HCT116 (cell line): ENCODE measurements at regions not wholly inside any gene's neighbourhood (a gene's known extent, or its start where the extent isn't known, plus 50 kb on each side); places are given as distances from the start of the nearest gene placed in this dataset.

Experiments
- ATAC-seq: fragments of 200-7000 bp; cut with Tn5 transposase; 2 replicates; pipeline ENCODE4 v1.9.1; 2020; ENCODE audit warnings: mild to moderate bottlenecking, moderate library complexity
- BruUV-seq: library from RNA; stranded (reverse); fragments of 400-500 nt; replicated peaks from 2 replicates; lab custom pipeline; 2021; lab: Mats Ljungman, UMichigan
- CTCF ChIA-PET: fragments of 300-600 bp; sonication (Branson Sonifier 250); formaldehyde crosslinking; loops from one replicate; lab custom pipeline; 2021; ENCODE audit warnings: antibody characterized with exemption; lab: Charles Lee
- POLR2A ChIA-PET: fragments of 300-600, 350-600 bp; sonication (Branson Sonifier 250); formaldehyde crosslinking; loops from one replicate; lab custom pipeline; 2021; ENCODE audit warnings: antibody characterized with exemption; lab: Charles Lee
- RAD21 ChIA-PET, 2 experiments: fragments of 300-600 bp; sonication (Branson Sonifier 250); formaldehyde crosslinking; loops; one replicate each; lab custom pipeline; 2023; ENCODE audit warnings: low total read pairs in 2 of 2; ENCODE audit not compliant: uncharacterized antibody in 2 of 2, unreplicated experiment in 2 of 2, low non-redundant PET in 1 of 2; lab: Charles Lee
- DNase-seq: peaks from one replicate; pipeline ENCODE4 v3.0.0-alpha.2; 2010; ENCODE audit warnings: low read depth, low spot score
- H2AFZ ChIP-seq: fragments of 200-600 bp; shearing (Covaris generic), sonication (generic); 2 replicates; pipeline ENCODE4 v1.6.1; 2017; ENCODE audit warnings: low read depth, mixed run types, mixed read lengths, antibody characterized with exemption, low read length; ENCODE audit not compliant: poor library complexity, severe bottlenecking
- H3K27ac ChIP-seq: 2 replicates; pipeline ENCODE4 v1.5.1; 2012; ENCODE audit warnings: low read depth, low read length
- H3K27me3 ChIP-seq: fragments of 200-600 bp; sonication (generic); 2 replicates; pipeline ENCODE4 v1.6.1; 2016; ENCODE audit warnings: mixed run types, low read length, mixed read lengths; ENCODE audit not compliant: insufficient read depth
- H3K36me3 ChIP-seq, 2 experiments: fragments of 200-500 bp in 1 of 2; fragments of 200-600 bp in 1 of 2; sonication (Bioruptor generic) in 1 of 2; sonication (generic) in 1 of 2; 2 replicates each; pipeline versions ENCODE4 v1.5.1 to v1.6.1; 2014 to 2016; ENCODE audit warnings: low read length in 2 of 2, inconsistent platforms in 1 of 2, mixed read lengths in 1 of 2, mixed run types in 1 of 2; ENCODE audit not compliant: insufficient read depth in 2 of 2, control insufficient read depth in 1 of 2
- H3K4me1 ChIP-seq, 2 experiments: fragments of 200-600 bp in 1 of 2; sonication (generic) in 1 of 2; 2 replicates each; pipeline versions ENCODE4 v1.5.1 to v1.6.1; 2012 to 2017; ENCODE audit warnings: low read length in 2 of 2, inconsistent platforms in 1 of 2, mild to moderate bottlenecking in 1 of 2, mixed read lengths in 1 of 2, mixed run types in 1 of 2, moderate library complexity in 1 of 2; ENCODE audit not compliant: insufficient read depth in 2 of 2, control insufficient read depth in 1 of 2
- H3K4me2 ChIP-seq: fragments of 200-600 bp; sonication (generic); 2 replicates; pipeline ENCODE4 v1.6.1; 2017; ENCODE audit warnings: mixed run types, low read length, mixed read lengths
- H3K4me3 ChIP-seq, 2 experiments: fragments of 200-600 bp in 1 of 2; sonication (generic) in 1 of 2; replicated peaks in 1 of 2; 2 replicates each; pipeline ENCODE4 v1.5.1; 2011 to 2016; ENCODE audit warnings: low read length in 2 of 2, control low read depth in 1 of 2, low read depth in 1 of 2, mild to moderate bottlenecking in 1 of 2, mixed read lengths in 1 of 2, mixed run types in 1 of 2
- H3K79me2 ChIP-seq: fragments of 200-600 bp; sonication (generic); 2 replicates; pipeline ENCODE4 v1.6.1; 2017; ENCODE audit warnings: mild to moderate bottlenecking, mixed run types, low read length, moderate library complexity, mixed read lengths; ENCODE audit not compliant: insufficient read depth
- H3K9ac ChIP-seq: fragments of 200-600 bp; sonication (generic); 2 replicates; pipeline ENCODE4 v1.6.1; 2016; ENCODE audit warnings: low read length, mixed read lengths
- H3K9me2 ChIP-seq: fragments of 200-600 bp; sonication (generic), shearing (Covaris generic); 2 replicates; pipeline ENCODE4 v1.6.1; 2017; ENCODE audit warnings: mixed run types, mild to moderate bottlenecking, moderate library complexity; ENCODE audit not compliant: insufficient read depth
- H3K9me3 ChIP-seq, 2 experiments: fragments of 200-500 bp in 1 of 2; fragments of 200-600 bp in 1 of 2; sonication (Bioruptor generic) in 1 of 2; sonication (generic) in 1 of 2; 2 replicates each; pipeline ENCODE4 v1.6.1; 2014 to 2017; ENCODE audit warnings: low read length in 2 of 2, mixed read lengths in 2 of 2, inconsistent platforms in 1 of 2, low read depth in 1 of 2, mild to moderate bottlenecking in 1 of 2, mixed run types in 1 of 2, moderate library complexity in 1 of 2; ENCODE audit not compliant: control insufficient read depth in 1 of 2, insufficient read depth in 1 of 2
- H4K20me1 ChIP-seq: fragments of 200-600 bp; sonication (generic), shearing (Covaris generic); 2 replicates; pipeline ENCODE4 v1.6.1; 2017; ENCODE audit warnings: mixed run types, mild to moderate bottlenecking, moderate library complexity; ENCODE audit not compliant: insufficient read depth
- CBX3 ChIP-seq: IDR thresholded peaks from 2 replicates; pipeline ENCODE4 v1.6.1; 2012; ENCODE audit warnings: low read depth
- CEBPB ChIP-seq: IDR thresholded peaks from 2 replicates; pipeline ENCODE4 v1.6.1; 2012; ENCODE audit warnings: low read depth
- EGR1 ChIP-seq: IDR thresholded peaks from 2 replicates; pipeline ENCODE4 v1.6.1; 2012; ENCODE audit warnings: low read depth
- ELF1 ChIP-seq: IDR thresholded peaks from 2 replicates; pipeline ENCODE4 v1.6.1; 2012; ENCODE audit warnings: low read depth, borderline replicate concordance
- EZH2 ChIP-seq: fragments of 200-600 bp; sonication (generic); IDR thresholded peaks from 2 replicates; pipeline ENCODE4 v1.6.1; 2017; ENCODE audit warnings: antibody characterized with exemption, mixed run types
- EZH2phosphoT487 ChIP-seq: fragments of 200-600 bp; IDR thresholded peaks from 2 replicates; pipeline ENCODE4 v1.6.1; 2018; ENCODE audit warnings: antibody characterized with exemption, borderline replicate concordance
- FOSL1 ChIP-seq: IDR thresholded peaks from 2 replicates; pipeline ENCODE4 v1.6.1; 2012; ENCODE audit warnings: low read depth
- JUND ChIP-seq: IDR thresholded peaks from 2 replicates; pipeline ENCODE4 v1.6.1; 2012
- POLR2A ChIP-seq: IDR thresholded peaks from 2 replicates; pipeline ENCODE4 v1.7.0; 2011; ENCODE audit warnings: borderline replicate concordance; ENCODE audit not compliant: insufficient read depth, insufficient read length; ENCODE audit errors: extremely low read depth
- RAD21 ChIP-seq: IDR thresholded peaks from 2 replicates; pipeline ENCODE4 v1.6.1; 2012; ENCODE audit warnings: low read depth, mild to moderate bottlenecking
- SP1 ChIP-seq: IDR thresholded peaks from 2 replicates; pipeline ENCODE4 v1.6.1; 2012; ENCODE audit warnings: low read depth
- SRF ChIP-seq: IDR thresholded peaks from 2 replicates; pipeline ENCODE4 v1.6.1; 2012; ENCODE audit warnings: low read depth
- TCF7L2 ChIP-seq: IDR thresholded peaks from 2 replicates; pipeline ENCODE4 v1.7.0; 2011; ENCODE audit warnings: borderline replicate concordance, inconsistent platforms; ENCODE audit not compliant: insufficient read depth, insufficient read length; ENCODE audit errors: extremely low read depth
- YY1 ChIP-seq: IDR thresholded peaks from 2 replicates; pipeline ENCODE4 v1.6.1; 2011; ENCODE audit warnings: low read length, low read depth, moderate library complexity, mild to moderate bottlenecking; ENCODE audit not compliant: insufficient replicate concordance; ENCODE audit errors: extremely low read depth
- ZNF274 ChIP-seq: fragments of 200-500 bp; sonication (Bioruptor generic); IDR thresholded peaks from 2 replicates; pipeline ENCODE4 v1.6.1; 2014; ENCODE audit warnings: mild to moderate bottlenecking, low read depth, low read length, inconsistent platforms
- intact Hi-C: fragments of 100-400 bp; cut with micrococcal nuclease; formaldehyde crosslinking; loops from 2 replicates; pipeline ENCODE4 v1.10.0; 2022
- TF ChIP-seq, protein P1 (sequence below): IDR thresholded peaks from 2 replicates; pipeline ENCODE4 v1.6.1; 2012
- TF ChIP-seq, protein P2 (sequence below), 3 experiments: fragments of 200-600 bp in 1 of 3; sonication (generic) in 1 of 3; IDR thresholded peaks in 2 of 3; conservative IDR thresholded peaks in 1 of 3; 2 replicates each; pipeline ENCODE4 v1.5.1; 2012 to 2017; ENCODE audit warnings: low read depth in 2 of 3, low read length in 2 of 3, antibody characterized with exemption in 1 of 3, borderline replicate concordance in 1 of 3, control low read depth in 1 of 3, mild to moderate bottlenecking in 1 of 3, mixed read lengths in 1 of 3, mixed run types in 1 of 3, moderate library complexity in 1 of 3; ENCODE audit not compliant: insufficient read depth in 1 of 3

DNA sequence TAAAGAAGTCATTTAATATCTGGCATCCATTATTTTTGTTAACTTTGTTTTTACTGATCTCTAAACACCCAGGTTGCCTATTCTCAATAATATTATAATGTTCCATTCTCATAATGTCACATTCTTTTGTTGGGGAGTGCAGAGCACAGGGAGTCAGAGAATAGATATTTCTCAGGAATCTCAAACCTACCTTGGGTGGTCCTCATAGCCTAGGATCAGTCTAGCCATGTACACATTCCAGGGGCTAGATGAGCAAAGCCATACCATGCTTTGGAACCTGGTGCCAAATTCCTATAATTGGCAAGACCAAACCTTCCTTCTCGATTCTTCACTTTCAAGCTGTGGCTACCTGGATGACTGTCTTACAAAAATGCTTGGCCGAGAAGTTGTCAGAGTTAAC is 1124.7 kb upstream of the WWC1 start:
- intact Hi-C loops = no loop called here
- Histone ChIP-seq H3K27ac (no peak overlapping the region), H3K4me1 (no peaks in the 10 kb centered on the region), H3K36me3 (no peaks in the 10 kb centered on the region), H3K9me3 (peaks cover 0 to 11% of the 10 kb centered on the region in 2 experiments; a peak in 2 of 4 replicates), H3K79me2 (no peaks in the 10 kb centered on the region), H3K9me2 (no peaks in the 10 kb centered on the region), H3K4me3 (no peak overlapping the region), H3K9ac (no peak overlapping the region), H3K27me3 (no peaks in the 10 kb centered on the region), H2AFZ (no peak overlapping the region), H3K4me2 (no peak overlapping the region), H4K20me1 (no peaks in the 10 kb centered on the region)
- no TSS peak for BruUV-seq
- POLR2A ChIA-PET = no interaction called here
- no peak for TF ChIP-seq SRF
- TF ChIP-seq CEBPB = no peak
- no peak for TF ChIP-seq POLR2A
- no peak for TF ChIP-seq YY1
- TF ChIP-seq EZH2phosphoT487 = no peak
- no peak for TF ChIP-seq ELF1
- no peak for TF ChIP-seq TCF7L2
- no peak for TF ChIP-seq EGR1
- no peak for TF ChIP-seq JUND
- TF ChIP-seq EZH2 = no peak
- TF ChIP-seq FOSL1 = no peak
- TF ChIP-seq, protein P1, sequence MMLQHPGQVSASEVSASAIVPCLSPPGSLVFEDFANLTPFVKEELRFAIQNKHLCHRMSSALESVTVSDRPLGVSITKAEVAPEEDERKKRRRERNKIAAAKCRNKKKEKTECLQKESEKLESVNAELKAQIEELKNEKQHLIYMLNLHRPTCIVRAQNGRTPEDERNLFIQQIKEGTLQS = no peak
- no peak for TF ChIP-seq CBX3
- no peak for TF ChIP-seq SP1
- no peak for TF ChIP-seq RAD21
- TF ChIP-seq ZNF274 = no peak
- TF ChIP-seq, protein P2, sequence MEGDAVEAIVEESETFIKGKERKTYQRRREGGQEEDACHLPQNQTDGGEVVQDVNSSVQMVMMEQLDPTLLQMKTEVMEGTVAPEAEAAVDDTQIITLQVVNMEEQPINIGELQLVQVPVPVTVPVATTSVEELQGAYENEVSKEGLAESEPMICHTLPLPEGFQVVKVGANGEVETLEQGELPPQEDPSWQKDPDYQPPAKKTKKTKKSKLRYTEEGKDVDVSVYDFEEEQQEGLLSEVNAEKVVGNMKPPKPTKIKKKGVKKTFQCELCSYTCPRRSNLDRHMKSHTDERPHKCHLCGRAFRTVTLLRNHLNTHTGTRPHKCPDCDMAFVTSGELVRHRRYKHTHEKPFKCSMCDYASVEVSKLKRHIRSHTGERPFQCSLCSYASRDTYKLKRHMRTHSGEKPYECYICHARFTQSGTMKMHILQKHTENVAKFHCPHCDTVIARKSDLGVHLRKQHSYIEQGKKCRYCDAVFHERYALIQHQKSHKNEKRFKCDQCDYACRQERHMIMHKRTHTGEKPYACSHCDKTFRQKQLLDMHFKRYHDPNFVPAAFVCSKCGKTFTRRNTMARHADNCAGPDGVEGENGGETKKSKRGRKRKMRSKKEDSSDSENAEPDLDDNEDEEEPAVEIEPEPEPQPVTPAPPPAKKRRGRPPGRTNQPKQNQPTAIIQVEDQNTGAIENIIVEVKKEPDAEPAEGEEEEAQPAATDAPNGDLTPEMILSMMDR (IDR thresholded peaks at IDR 0.05 in 2 of 3, conservative IDR thresholded peaks at IDR 0.05 in 1 of 3; ENCODE audit: borderline replicate concordance in 1 of 3, insufficient read depth in 1 of 3, low read depth in 2 of 3, low read length in 2 of 3) = no peak
- no peak for ATAC-seq
- no peak for DNase-seq
- CTCF ChIA-PET = no interaction called here
- RAD21 ChIA-PET = no interaction called here
